Activated B cell treated with CpG ODN at 0.5 μM for 24 hours (primary cell): ENCODE measurements at regions not wholly inside any gene's neighbourhood (a gene's known extent, or its start where the extent isn't known, plus 50 kb on each side); places are given as distances from the start of the nearest gene placed in this dataset.

ENCODE experiments used
- ATAC-seq: fragments of 200-7000 bp; cut with Tn5 transposase; one replicate; pipeline ENCODE4 v1.10.0; 2021; ENCODE audit warnings: low read depth, mild to moderate bottlenecking, moderate library complexity
- CTCF ChIA-PET: fragments of 350-600 bp; sonication (Branson Sonifier 250); formaldehyde crosslinking; loops from one replicate; lab custom pipeline; 2021; ENCODE audit warnings: antibody characterized with exemption; lab: Charles Lee
- POLR2A ChIA-PET: fragments of 350-600 bp; sonication (Branson Sonifier 250); formaldehyde crosslinking; loops from one replicate; lab custom pipeline; 2021; ENCODE audit warnings: antibody characterized with exemption; lab: Charles Lee
- DNase-seq: peaks from one replicate; pipeline ENCODE4 v3.0.0; 2022
- H3K27ac Mint-ChIP-seq: one replicate; pipeline ENCODE4 v1.8.0; 2020; ENCODE audit warnings: mixed read lengths
- H3K27me3 Mint-ChIP-seq: one replicate; pipeline ENCODE4 v1.8.0; 2021; ENCODE audit warnings: mixed read lengths
- H3K36me3 Mint-ChIP-seq: one replicate; pipeline ENCODE4 v1.8.0; 2021; ENCODE audit warnings: low read depth, mixed read lengths
- H3K4me1 Mint-ChIP-seq: one replicate; pipeline ENCODE4 v1.8.0; 2021; ENCODE audit warnings: mixed read lengths
- H3K4me3 Mint-ChIP-seq: one replicate; pipeline ENCODE4 v1.8.0; 2020; ENCODE audit warnings: mild to moderate bottlenecking, mixed read lengths
- H3K9me3 Mint-ChIP-seq: one replicate; pipeline ENCODE4 v1.8.0; 2020; ENCODE audit warnings: mixed read lengths
- CTCF ChIP-seq: fragments of 200-600 bp; IDR thresholded peaks from one replicate; pipeline ENCODE4 v1.8.0; 2022; ENCODE audit warnings: antibody characterized with exemption, mild to moderate bottlenecking
- intact Hi-C: fragments of 100-400 bp; cut with micrococcal nuclease; formaldehyde crosslinking; loops from one replicate; pipeline ENCODE4 v1.15.1; 2024

GRCh38 chr11:91104237-91104636 lies 881.4 kb upstream of the CHORDC1 start:
- Mint-ChIP-seq H3K4me3 (no peak overlapping the region), H3K27ac (no peak overlapping the region), H3K36me3 (no peaks in the 10 kb centered on the region), H3K4me1 (no peaks in the 10 kb centered on the region), H3K9me3 (no peaks in the 10 kb centered on the region), H3K27me3 (no peaks in the 10 kb centered on the region)
- POLR2A ChIA-PET: no interaction called here
- intact Hi-C loops: no loop called here
- ATAC-seq (no peak), DNase-seq (no peak)
- CTCF ChIA-PET: no interaction called here
- TF ChIP-seq CTCF: no peak

- POLR2A ChIA-PET: no interaction called here
- no peak for DNase-seq
- TF ChIP-seq CTCF: no peak
- H3K4me1 Mint-ChIP-seq: no peaks in the 10 kb centered on the region
- H3K36me3 Mint-ChIP-seq: no peaks in the 10 kb centered on the region
- no peaks in the 10 kb centered on the region for H3K9me3 Mint-ChIP-seq
- no peak for ATAC-seq
- no peaks in the 10 kb centered on the region for H3K27me3 Mint-ChIP-seq
- intact Hi-C loops: no loop called here
- H3K4me3 Mint-ChIP-seq: no peak overlapping the region
- no peak overlapping the region for H3K27ac Mint-ChIP-seq
- CTCF ChIA-PET: no interaction called here
Measured at GRCh38 chr11:91100427-91100826, 877.6 kb upstream of the CHORDC1 start.

GRCh38 chr11:91097083-91097482 lies 874.2 kb upstream of the CHORDC1 start:
- intact Hi-C loops: no loop called here
- Mint-ChIP-seq H3K36me3 (no peaks in the 10 kb centered on the region), H3K9me3 (no peaks in the 10 kb centered on the region), H3K27me3 (no peaks in the 10 kb centered on the region), H3K4me3 (no peak overlapping the region), H3K4me1 (no peaks in the 10 kb centered on the region), H3K27ac (no peak overlapping the region)
- DNase-seq (no peak), ATAC-seq (no peak)
- no peak for TF ChIP-seq CTCF
- ChIA-PET POLR2A (no interaction called here), CTCF (no interaction called here)

- Mint-ChIP-seq H3K4me1 (no peaks in the 10 kb centered on the region), H3K9me3 (no peaks in the 10 kb centered on the region), H3K27me3 (no peaks in the 10 kb centered on the region), H3K36me3 (no peaks in the 10 kb centered on the region), H3K4me3 (no peak overlapping the region), H3K27ac (no peak overlapping the region)
- POLR2A ChIA-PET: no interaction called here
- ATAC-seq: no peak
- no peak for TF ChIP-seq CTCF
- CTCF ChIA-PET: no interaction called here
- intact Hi-C loops: no loop called here
- no peak for DNase-seq
Measured at GRCh38 chr11:91093141-91093540, 870.3 kb upstream of the CHORDC1 start.

GRCh38 chr11:91091563-91091962 lies 868.7 kb upstream of the CHORDC1 start:
- DNase-seq: no peak
- TF ChIP-seq CTCF: no peak
- Mint-ChIP-seq H3K27ac (no peak overlapping the region), H3K27me3 (no peaks in the 10 kb centered on the region), H3K4me3 (no peak overlapping the region), H3K4me1 (no peaks in the 10 kb centered on the region), H3K36me3 (no peaks in the 10 kb centered on the region), H3K9me3 (no peaks in the 10 kb centered on the region)
- intact Hi-C loops: no loop called here
- ChIA-PET POLR2A (no interaction called here), CTCF (no interaction called here)
- no peak for ATAC-seq
